ENCODE measurements at regions not wholly inside any gene's neighbourhood (a gene's known extent, or its start where the extent isn't known, plus 50 kb on each side); places are given as distances from the start of the nearest gene placed in this dataset.
"Not testable (repeated sequence)": the region's sequence is repeated elsewhere in the genome, so short reads cannot be mapped to it uniquely, and the experiment has no call there.

DNA sequence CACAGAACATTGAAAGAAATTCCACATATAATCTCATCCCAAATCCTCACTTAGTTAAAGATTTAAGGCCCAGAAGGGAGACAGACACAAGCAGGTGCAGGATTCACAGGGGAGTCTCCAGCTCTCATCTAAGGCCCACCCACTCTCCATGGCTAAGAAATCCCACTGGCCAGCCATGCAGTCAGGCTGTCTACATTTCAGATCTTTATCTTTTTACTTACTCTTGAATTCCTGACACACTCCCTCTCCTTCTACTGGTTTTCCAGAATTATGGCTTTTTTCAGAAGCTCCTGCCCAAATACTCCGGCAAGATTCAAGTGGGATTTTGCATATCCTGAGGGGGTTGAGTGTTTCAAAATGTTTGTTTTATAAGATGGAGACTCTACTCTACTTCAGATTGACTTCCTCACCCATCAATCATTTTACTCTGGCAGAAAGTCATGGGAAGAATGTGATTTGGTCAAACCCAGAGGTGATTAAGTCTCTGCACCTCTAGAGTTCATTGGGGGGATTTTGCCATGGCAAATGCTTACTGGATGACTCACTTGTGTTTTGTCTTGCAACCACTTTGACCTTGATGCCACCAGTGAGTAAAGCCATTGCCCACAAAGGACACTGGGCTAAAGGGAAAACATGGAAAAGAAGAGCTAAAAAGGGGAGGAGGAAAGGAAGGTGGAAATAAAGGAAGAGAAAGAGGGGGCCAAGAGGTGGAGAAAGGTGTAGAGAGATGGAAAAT lies 688.8 kb upstream of the SALL1 start:
- Histone ChIP-seq H3K4me3 (no peak overlapping the region), H3K27ac (no peak overlapping the region)
- TF ChIP-seq, protein P1, sequence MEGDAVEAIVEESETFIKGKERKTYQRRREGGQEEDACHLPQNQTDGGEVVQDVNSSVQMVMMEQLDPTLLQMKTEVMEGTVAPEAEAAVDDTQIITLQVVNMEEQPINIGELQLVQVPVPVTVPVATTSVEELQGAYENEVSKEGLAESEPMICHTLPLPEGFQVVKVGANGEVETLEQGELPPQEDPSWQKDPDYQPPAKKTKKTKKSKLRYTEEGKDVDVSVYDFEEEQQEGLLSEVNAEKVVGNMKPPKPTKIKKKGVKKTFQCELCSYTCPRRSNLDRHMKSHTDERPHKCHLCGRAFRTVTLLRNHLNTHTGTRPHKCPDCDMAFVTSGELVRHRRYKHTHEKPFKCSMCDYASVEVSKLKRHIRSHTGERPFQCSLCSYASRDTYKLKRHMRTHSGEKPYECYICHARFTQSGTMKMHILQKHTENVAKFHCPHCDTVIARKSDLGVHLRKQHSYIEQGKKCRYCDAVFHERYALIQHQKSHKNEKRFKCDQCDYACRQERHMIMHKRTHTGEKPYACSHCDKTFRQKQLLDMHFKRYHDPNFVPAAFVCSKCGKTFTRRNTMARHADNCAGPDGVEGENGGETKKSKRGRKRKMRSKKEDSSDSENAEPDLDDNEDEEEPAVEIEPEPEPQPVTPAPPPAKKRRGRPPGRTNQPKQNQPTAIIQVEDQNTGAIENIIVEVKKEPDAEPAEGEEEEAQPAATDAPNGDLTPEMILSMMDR (IDR thresholded peaks at IDR 0.05), result no peak
- DNase-seq (ENCODE audit: low spot score), result no peak

DNA sequence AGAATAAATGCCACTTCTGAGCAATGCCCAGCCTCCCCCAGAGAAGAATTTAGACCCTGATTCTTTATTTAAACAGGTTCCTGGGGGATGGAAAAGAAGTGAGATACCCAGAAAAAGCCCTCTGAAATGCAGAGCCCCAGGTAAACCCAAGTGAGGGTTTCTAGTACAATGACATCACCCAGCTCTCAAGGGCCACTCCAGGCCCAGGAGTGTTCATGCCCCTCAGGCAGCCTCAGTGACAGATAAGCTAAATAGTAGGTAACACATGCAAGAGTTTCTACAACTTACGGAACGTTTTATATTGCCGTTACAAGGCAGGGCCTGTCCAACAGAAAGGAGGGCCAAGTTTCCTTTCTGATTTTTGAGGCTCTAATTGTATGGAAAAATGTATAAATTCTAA lies 683.7 kb upstream of the SALL1 start:
- peak overlapping the region; percentile 25 for H3K4me3 ChIP-seq
- TF ChIP-seq, protein P1 (IDR thresholded peaks at IDR 0.05), result no peak
- H3K27ac ChIP-seq, result peak overlapping the region in 1 of 2 donors; percentile 63
- no peak for DNase-seq (ENCODE audit: low spot score)

DNA sequence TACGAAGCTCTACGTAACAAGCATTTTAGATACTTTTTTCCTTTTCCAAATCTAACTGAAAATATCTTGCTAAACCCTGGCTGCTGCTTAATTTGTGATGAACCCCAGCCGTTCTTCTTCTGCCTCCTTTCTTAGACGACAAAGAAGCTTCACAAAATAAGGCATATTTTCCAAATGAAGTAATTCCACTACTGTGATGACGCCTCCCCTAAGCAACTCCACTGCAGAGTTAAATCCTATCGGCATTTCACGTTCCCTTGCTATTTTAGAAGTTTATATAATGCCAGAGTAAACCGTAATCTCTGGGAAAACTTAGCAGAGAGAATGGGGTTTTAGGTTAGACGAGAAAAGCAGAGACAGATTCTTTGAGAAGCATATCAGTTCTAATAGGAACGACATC lies 683.1 kb upstream of the SALL1 start:
- H3K4me3 ChIP-seq, result peak overlapping the region; percentile 25

DNA sequence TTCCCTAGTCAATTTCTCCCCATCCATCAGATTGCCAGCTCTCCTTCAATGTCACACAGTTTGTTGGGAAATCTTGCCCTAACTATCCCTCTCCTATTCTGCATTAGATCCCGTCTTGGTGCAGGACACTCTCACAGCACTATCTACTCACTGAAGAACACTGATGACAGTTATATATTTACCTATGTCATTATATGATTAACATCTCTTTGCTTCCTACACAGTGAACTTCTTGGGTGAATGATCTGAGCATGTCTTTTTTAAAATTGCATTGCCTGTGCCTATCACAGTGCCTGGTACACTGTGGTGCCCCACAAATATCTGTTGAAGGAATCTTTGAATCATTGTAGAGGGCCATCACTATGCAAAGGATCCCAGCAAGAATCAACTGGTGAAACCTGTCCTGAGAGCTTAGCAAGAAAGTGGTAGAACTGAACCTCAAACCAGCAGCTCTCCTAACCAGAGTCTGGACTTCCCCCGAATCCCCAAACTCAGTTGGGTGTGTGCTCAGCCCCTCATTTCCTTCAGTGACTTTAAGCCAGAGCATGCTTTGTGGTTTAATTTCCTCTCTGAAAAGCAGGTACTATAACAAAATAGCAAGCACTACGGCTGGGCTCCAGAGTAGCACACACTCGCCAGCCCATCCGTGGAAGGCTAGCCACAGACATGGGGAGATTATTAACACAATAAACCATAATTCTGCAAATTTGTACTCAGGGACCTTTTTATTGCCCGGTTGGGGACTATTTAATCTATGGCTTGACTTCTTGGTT lies 680.7 kb upstream of the SALL1 start:
- H3K27ac ChIP-seq, result no peak overlapping the region
- DNase-seq (ENCODE audit: low spot score), result no peak
- TF ChIP-seq, protein P1 (IDR thresholded peaks at IDR 0.05), result no peak
- no peak overlapping the region for H3K4me3 ChIP-seq

More for the DNA sequence above, 683.1 kb upstream of the SALL1 start:
- TF ChIP-seq, protein P1 (IDR thresholded peaks at IDR 0.05), result no peak
- DNase-seq (ENCODE audit: low spot score), result no peak
- H3K27ac ChIP-seq, result peak overlapping the region in 1 of 2 donors; percentile 63

DNA sequence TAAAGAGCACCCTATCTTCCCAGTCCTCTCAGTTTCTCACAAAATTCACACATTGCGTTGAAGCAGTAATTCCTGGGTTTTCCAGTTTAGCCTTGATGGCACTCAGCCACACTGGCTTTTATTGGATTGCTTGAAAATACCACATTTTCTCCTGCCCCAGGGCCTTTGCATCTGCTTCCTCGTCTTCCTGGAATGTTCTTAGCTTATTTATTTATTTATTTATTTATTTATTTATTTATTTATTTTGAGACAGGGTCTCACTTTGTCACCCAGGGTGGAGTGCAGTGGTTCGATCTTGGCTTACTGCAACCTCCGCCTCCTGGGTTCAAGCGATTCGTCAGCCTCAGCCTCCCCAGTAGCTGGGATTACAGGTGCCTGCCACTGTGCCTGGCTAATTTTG lies 680.0 kb upstream of the SALL1 start:
- not testable (repeated sequence) for DNase-seq (ENCODE audit: low spot score); H3K4me3 ChIP-seq; H3K27ac ChIP-seq

DNA sequence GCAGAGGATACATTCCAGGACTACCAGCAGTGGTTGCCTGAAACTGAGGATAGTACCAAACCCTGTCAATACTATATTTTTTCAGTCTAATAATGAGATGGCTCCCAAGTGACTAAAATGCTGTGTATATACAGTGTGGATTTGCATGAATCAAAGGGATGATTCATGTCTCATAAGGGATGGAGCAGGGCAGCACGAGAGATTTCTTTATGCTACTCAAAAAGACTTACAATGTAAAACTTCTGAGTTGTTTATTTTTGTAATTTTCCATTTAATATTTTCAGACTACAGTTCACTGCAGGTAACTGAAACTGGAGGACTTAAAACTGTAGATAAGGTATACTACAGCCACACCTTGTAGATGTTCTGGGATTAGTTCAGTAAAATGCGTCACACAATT lies 674.7 kb upstream of the SALL1 start:
- Histone ChIP-seq H3K4me3 (no peak overlapping the region), H3K27ac (no peak overlapping the region)
- TF ChIP-seq, protein P1 (IDR thresholded peaks at IDR 0.05), result no peak
- DNase-seq (ENCODE audit: low spot score), result no peak

DNA sequence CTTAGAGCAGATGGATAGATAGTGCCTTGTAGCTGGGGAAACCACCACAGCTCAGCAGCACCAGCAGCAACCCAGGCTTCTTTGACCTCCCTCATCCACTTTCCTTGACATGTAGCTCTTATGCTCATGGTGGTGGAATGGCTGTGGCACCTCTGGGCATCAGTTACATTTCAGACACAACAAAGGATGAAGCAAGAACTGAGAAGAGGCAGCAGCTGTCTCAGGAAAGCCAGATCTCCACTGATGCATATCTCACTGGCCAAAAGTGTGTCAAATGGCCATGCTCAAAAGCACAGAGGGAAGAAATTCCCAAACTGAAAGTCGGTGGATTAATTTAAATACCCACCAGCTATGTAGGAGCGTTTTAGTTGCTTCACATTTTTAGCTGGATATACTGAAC lies 671.4 kb upstream of the SALL1 start:
- H3K27ac ChIP-seq, result no peak overlapping the region
- H3K4me3 ChIP-seq, result no peak overlapping the region
- DNase-seq (ENCODE audit: low spot score), result no peak
- TF ChIP-seq, protein P1 (IDR thresholded peaks at IDR 0.05), result no peak
